ENCODE measurements at regions not wholly inside any gene's neighbourhood (a gene's known extent, or its start where the extent isn't known, plus 50 kb on each side); places are given as distances from the start of the nearest gene placed in this dataset.
"Not testable (repeated sequence)": the region's sequence is repeated elsewhere in the genome, so short reads cannot be mapped to it uniquely, and the experiment has no call there.

- DNase-seq (ENCODE audit: low read depth): not testable (repeated sequence)
Measured at GRCh38 chr1:120465900-120466299, 51.1 kb downstream of the NBPF8 start.

- DNase-seq (ENCODE audit: low read depth): not testable (repeated sequence)
Measured at GRCh38 chr1:120477663-120478062, 62.8 kb downstream of the NBPF8 start.

- DNase-seq (ENCODE audit: low read depth): not testable (repeated sequence)
Measured at GRCh38 chr1:120478400-120478799, 63.6 kb downstream of the NBPF8 start.

GRCh38 chr1:120487542-120487941 is 72.7 kb downstream of the NBPF8 start:
- DNase-seq (ENCODE audit: low read depth): not testable (repeated sequence)

GRCh38 chr1:120489217-120489616 is 74.4 kb downstream of the NBPF8 start:
- not testable (repeated sequence) for DNase-seq (ENCODE audit: low read depth)

- not testable (repeated sequence) for DNase-seq (ENCODE audit: low read depth)
Measured at GRCh38 chr1:120497145-120497544, 82.3 kb downstream of the NBPF8 start.

GRCh38 chr1:120503284-120503683 is 88.4 kb downstream of the NBPF8 start:
- DNase-seq (ENCODE audit: low read depth): not testable (repeated sequence)

- not testable (repeated sequence) for DNase-seq (ENCODE audit: low read depth)
Measured at GRCh38 chr1:120506352-120506751, 91.5 kb downstream of the NBPF8 start.

GRCh38 chr1:120508351-120508750 is 93.5 kb downstream of the NBPF8 start:
- DNase-seq (ENCODE audit: low read depth): not testable (repeated sequence)

GRCh38 chr1:120509258-120509657 is 94.4 kb downstream of the NBPF8 start:
- DNase-seq (ENCODE audit: low read depth): not testable (repeated sequence)

GRCh38 chr1:120513099-120513498 is 98.3 kb downstream of the NBPF8 start:
- DNase-seq (ENCODE audit: low read depth): not testable (repeated sequence)

- not testable (repeated sequence) for DNase-seq (ENCODE audit: low read depth)
Measured at GRCh38 chr1:120513531-120513930, 98.7 kb downstream of the NBPF8 start.

GRCh38 chr1:120519196-120519595 is 104.4 kb downstream of the NBPF8 start:
- DNase-seq (ENCODE audit: low read depth): not testable (repeated sequence)

- DNase-seq (ENCODE audit: low read depth): not testable (repeated sequence)
Measured at GRCh38 chr1:120524416-120524815, 109.6 kb downstream of the NBPF8 start.

GRCh38 chr1:120525386-120525785 is 110.6 kb downstream of the NBPF8 start:
- DNase-seq (ENCODE audit: low read depth): not testable (repeated sequence)

- not testable (repeated sequence) for DNase-seq (ENCODE audit: low read depth)
Measured at GRCh38 chr1:120529475-120530089, 114.7 kb downstream of the NBPF8 start.

- not testable (repeated sequence) for DNase-seq (ENCODE audit: low read depth)
Measured at GRCh38 chr1:120531455-120531854, 116.6 kb downstream of the NBPF8 start.

GRCh38 chr1:120534361-120535047 is 119.7 kb downstream of the NBPF8 start:
- DNase-seq (ENCODE audit: low read depth): not testable (repeated sequence)

GRCh38 chr1:120535052-120535451 is 120.2 kb downstream of the NBPF8 start:
- not testable (repeated sequence) for DNase-seq (ENCODE audit: low read depth)

GRCh38 chr1:120541394-120541793 is 126.6 kb downstream of the NBPF8 start:
- not testable (repeated sequence) for DNase-seq (ENCODE audit: low read depth)

- not testable (repeated sequence) for DNase-seq (ENCODE audit: low read depth)
Measured at GRCh38 chr1:120542365-120542764, 127.5 kb downstream of the NBPF8 start.

- DNase-seq (ENCODE audit: low read depth): not testable (repeated sequence)
Measured at GRCh38 chr1:120542940-120543339, 128.1 kb downstream of the NBPF8 start.

- peak; percentile 64 for DNase-seq (ENCODE audit: low read depth)
Measured at GRCh38 chr1:120544434-120544833, 129.6 kb downstream of the NBPF8 start.

Measured in stimulated activated CD8-positive, alpha-beta memory T cell treated with anti-CD3 and anti-CD28 coated beads, Interleukin-12 subunit alpha, Interleukin-12 subunit beta, amount 100 ng/mL, for 1 hour (primary cell).